ENCODE measurements at regions not wholly inside any gene's neighbourhood (a gene's known extent, or its start where the extent isn't known, plus 50 kb on each side); places are given as distances from the start of the nearest gene placed in this dataset.

DNA sequence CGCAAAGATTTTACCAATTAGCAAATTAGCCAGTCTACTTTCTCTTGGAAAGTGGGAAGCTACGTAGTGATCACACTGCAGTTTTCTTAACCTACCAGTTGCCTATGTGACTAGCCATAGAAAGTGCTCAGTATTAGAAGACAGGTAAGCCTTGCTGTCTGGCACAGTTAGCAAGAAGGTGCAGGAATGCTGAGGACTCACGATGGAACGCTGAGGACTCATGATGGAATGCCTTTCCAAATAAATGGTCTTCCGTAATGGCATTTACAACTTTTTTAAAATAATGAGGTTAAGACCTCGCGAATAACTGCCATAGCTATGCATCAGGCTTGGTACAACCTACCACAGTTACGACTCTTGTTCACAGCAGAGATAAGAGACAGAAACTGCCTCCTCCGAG, 1645.6 kb upstream of the MIR17HG start:
- no peaks in the 10 kb centered on the region for H3K9me2 ChIP-seq (replicated peaks; ENCODE audit: low read length)
- CTCF ChIA-PET, result no interaction called here

DNA sequence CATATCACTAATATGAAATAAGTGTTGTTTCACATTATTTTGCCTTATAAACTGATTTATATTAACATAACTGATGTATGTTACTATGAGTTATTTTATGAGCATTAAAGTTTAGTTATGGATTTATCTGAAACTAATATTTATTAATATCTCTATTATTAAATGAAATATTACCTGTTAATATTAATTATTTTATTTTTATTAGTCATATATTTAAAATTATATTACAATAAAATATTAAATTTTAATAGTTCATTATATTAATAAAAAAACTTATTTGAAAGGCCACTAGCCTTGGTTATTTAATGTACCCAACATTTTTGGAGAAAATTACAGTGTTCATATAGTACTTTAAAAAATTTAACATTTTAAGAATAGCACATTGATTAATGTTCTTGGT, 1643.4 kb upstream of the MIR17HG start:
- H3K27ac ChIP-seq (ENCODE audit: low read length), result no peak overlapping the region
- DNase-seq, result no peak
- no peak overlapping the region for H2AFZ ChIP-seq (ENCODE audit: low read length)
- H3K27me3 ChIP-seq (ENCODE audit: low read length), result no peaks in the 10 kb centered on the region
- H3K9me3 ChIP-seq (ENCODE audit: low read length), result no peaks in the 10 kb centered on the region
- no peak overlapping the region for H3K4me2 ChIP-seq (ENCODE audit: low read length)
- no peak overlapping the region for H3K4me3 ChIP-seq (ENCODE audit: low read length)
- ChIA-PET CTCF (no interaction called here), POLR2A (ENCODE audit: unreplicated experiment) (no interaction called here)
- H3K9me2 ChIP-seq (replicated peaks; ENCODE audit: low read length), result no peaks in the 10 kb centered on the region
- no peak overlapping the region for H3K9ac ChIP-seq (ENCODE audit: low read length)
- H3K36me3 ChIP-seq (ENCODE audit: low read depth, low read length), result no peaks in the 10 kb centered on the region
- no peaks in the 10 kb centered on the region for H3K79me2 ChIP-seq (ENCODE audit: low read length)
- no peak for ATAC-seq
- H3K4me1 ChIP-seq (ENCODE audit: insufficient read depth, low read length), result no peaks in the 10 kb centered on the region
- no peaks in the 10 kb centered on the region for H4K20me1 ChIP-seq (ENCODE audit: low read length)
- TF ChIP-seq EZH2 (IDR thresholded peaks at IDR 0.05; ENCODE audit: low read length, unreplicated experiment) (no peak), EZH2phosphoT487 (IDR thresholded peaks at IDR 0.05; ENCODE audit: borderline replicate concordance, low read length) (no peak)
- TF ChIP-seq, protein P1, sequence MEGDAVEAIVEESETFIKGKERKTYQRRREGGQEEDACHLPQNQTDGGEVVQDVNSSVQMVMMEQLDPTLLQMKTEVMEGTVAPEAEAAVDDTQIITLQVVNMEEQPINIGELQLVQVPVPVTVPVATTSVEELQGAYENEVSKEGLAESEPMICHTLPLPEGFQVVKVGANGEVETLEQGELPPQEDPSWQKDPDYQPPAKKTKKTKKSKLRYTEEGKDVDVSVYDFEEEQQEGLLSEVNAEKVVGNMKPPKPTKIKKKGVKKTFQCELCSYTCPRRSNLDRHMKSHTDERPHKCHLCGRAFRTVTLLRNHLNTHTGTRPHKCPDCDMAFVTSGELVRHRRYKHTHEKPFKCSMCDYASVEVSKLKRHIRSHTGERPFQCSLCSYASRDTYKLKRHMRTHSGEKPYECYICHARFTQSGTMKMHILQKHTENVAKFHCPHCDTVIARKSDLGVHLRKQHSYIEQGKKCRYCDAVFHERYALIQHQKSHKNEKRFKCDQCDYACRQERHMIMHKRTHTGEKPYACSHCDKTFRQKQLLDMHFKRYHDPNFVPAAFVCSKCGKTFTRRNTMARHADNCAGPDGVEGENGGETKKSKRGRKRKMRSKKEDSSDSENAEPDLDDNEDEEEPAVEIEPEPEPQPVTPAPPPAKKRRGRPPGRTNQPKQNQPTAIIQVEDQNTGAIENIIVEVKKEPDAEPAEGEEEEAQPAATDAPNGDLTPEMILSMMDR (conservative IDR thresholded peaks at IDR 0.05; ENCODE audit: low read depth, low read length), result no peak
- no peaks in the 10 kb centered on the region for H3F3A ChIP-seq (ENCODE audit: low read length, unreplicated experiment)
- intact Hi-C loops (cut with micrococcal nuclease), result no loop called here
- no TSS peak for BruUV-seq (replicated peaks)

More for the DNA sequence above, 1645.6 kb upstream of the MIR17HG start:
- TF ChIP-seq EZH2 (IDR thresholded peaks at IDR 0.05; ENCODE audit: low read length, unreplicated experiment), result no peak
- no peak overlapping the region for H3K9ac ChIP-seq (ENCODE audit: low read length)
- POLR2A ChIA-PET (ENCODE audit: unreplicated experiment), result no interaction called here
- intact Hi-C loops (cut with micrococcal nuclease), result no loop called here
- no peaks in the 10 kb centered on the region for H3F3A ChIP-seq (ENCODE audit: low read length, unreplicated experiment)
- H3K4me2 ChIP-seq (ENCODE audit: low read length), result no peak overlapping the region
- H4K20me1 ChIP-seq (ENCODE audit: low read length), result no peaks in the 10 kb centered on the region
- H3K27me3 ChIP-seq (ENCODE audit: low read length), result no peaks in the 10 kb centered on the region
- no TSS peak for BruUV-seq (replicated peaks)
- H3K79me2 ChIP-seq (ENCODE audit: low read length), result no peaks in the 10 kb centered on the region
- no peak overlapping the region for H2AFZ ChIP-seq (ENCODE audit: low read length)
- H3K4me3 ChIP-seq (ENCODE audit: low read length), result no peak overlapping the region
- no peak for ATAC-seq
- no peaks in the 10 kb centered on the region for H3K36me3 ChIP-seq (ENCODE audit: low read depth, low read length)
- H3K4me1 ChIP-seq (ENCODE audit: insufficient read depth, low read length), result no peaks in the 10 kb centered on the region
- DNase-seq, result no peak
- H3K27ac ChIP-seq (ENCODE audit: low read length), result no peak overlapping the region
- no peaks in the 10 kb centered on the region for H3K9me3 ChIP-seq (ENCODE audit: low read length)

DNA sequence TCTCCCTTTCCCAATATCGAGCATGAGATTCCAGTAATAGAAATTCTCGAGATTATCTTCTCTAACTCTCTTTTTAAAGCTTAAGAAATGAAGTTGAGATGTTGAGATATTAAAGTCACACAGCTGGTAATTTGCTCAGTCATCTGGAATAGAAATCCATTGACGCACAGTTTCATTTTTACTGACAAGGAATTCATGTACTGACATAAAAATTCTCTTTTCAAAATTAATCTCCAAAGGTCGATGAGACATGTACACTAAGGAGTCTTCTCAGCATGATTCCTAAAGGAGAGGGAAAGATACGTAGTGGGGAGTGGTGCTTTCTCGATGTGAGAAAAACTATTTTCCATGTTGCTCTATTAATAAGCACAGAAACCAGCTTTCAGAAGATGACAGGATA, 1639.5 kb upstream of the MIR17HG start:
- Histone ChIP-seq H3K4me2 (ENCODE audit: low read length) (no peak overlapping the region), H3K36me3 (ENCODE audit: low read depth, low read length) (no peaks in the 10 kb centered on the region), H3K9me2 (replicated peaks; ENCODE audit: low read length) (no peaks in the 10 kb centered on the region), H3K9me3 (ENCODE audit: low read length) (no peaks in the 10 kb centered on the region), H3K9ac (ENCODE audit: low read length) (no peak overlapping the region), H3F3A (ENCODE audit: low read length, unreplicated experiment) (no peaks in the 10 kb centered on the region), H3K27ac (ENCODE audit: low read length) (no peak overlapping the region), H4K20me1 (ENCODE audit: low read length) (no peaks in the 10 kb centered on the region), H3K4me3 (ENCODE audit: low read length) (no peak overlapping the region), H3K79me2 (ENCODE audit: low read length) (no peaks in the 10 kb centered on the region), H3K4me1 (ENCODE audit: insufficient read depth, low read length) (no peaks in the 10 kb centered on the region), H2AFZ (ENCODE audit: low read length) (no peak overlapping the region), H3K27me3 (ENCODE audit: low read length) (no peaks in the 10 kb centered on the region)
- DNase-seq (no peak), ATAC-seq (no peak)
- ChIA-PET CTCF (no interaction called here), POLR2A (ENCODE audit: unreplicated experiment) (no interaction called here)
- no TSS peak for BruUV-seq (replicated peaks)
- TF ChIP-seq, protein P1 (conservative IDR thresholded peaks at IDR 0.05; ENCODE audit: low read depth, low read length), result no peak
- TF ChIP-seq EZH2 (IDR thresholded peaks at IDR 0.05; ENCODE audit: low read length, unreplicated experiment), result no peak
- no peak for TF ChIP-seq EZH2phosphoT487 (IDR thresholded peaks at IDR 0.05; ENCODE audit: borderline replicate concordance, low read length)
- intact Hi-C loops (cut with micrococcal nuclease), result no loop called here
